PC-3 (cell line): ENCODE measurements at regions not wholly inside any gene's neighbourhood (a gene's known extent, or its start where the extent isn't known, plus 50 kb on each side); places are given as distances from the start of the nearest gene placed in this dataset.

Experiments used
- CTCF ChIP-seq: fragments of 300-600 bp; sonication (generic); conservative IDR thresholded peaks from 2 replicates; pipeline ENCODE4 v1.5.1; 2017; ENCODE audit warnings: antibody characterized with exemption, low read depth, mild to moderate bottlenecking, low read length
- EZH2phosphoT487 ChIP-seq: fragments of 300-600 bp; sonication (generic); IDR thresholded peaks from 2 replicates; pipeline ENCODE4 v1.6.1; 2018; ENCODE audit warnings: mild to moderate bottlenecking, antibody characterized with exemption, low read length, borderline replicate concordance

- TF ChIP-seq CTCF, result no peak
- no peak for TF ChIP-seq EZH2phosphoT487
Observed at GRCh38 chr12:100069795-100070194, 72.9 kb downstream of the BLTP3B start.
